Smooth muscle cell (in vitro differentiated cells): ENCODE measurements at regions not wholly inside any gene's neighbourhood (a gene's known extent, or its start where the extent isn't known, plus 50 kb on each side); places are given as distances from the start of the nearest gene placed in this dataset.

ENCODE experiments used
- DNase-seq: peaks from one replicate; lab custom pipeline; 2025; ENCODE audit not compliant: unreplicated experiment; lab: John Stamatoyannopoulos, UW
- H2AFZ ChIP-seq: fragments of 200-600 bp; sonication (generic); 2 replicates; pipeline ENCODE4 v1.6.0; 2016; ENCODE audit warnings: antibody characterized with exemption, low read depth, mild to moderate bottlenecking
- H3F3A ChIP-seq: fragments of 200-600 bp; sonication (generic); 2 replicates; pipeline ENCODE4 v1.6.0; 2017; ENCODE audit warnings: antibody characterized with exemption, low read depth
- H3K27ac ChIP-seq: fragments of 200-600 bp; sonication (generic); 2 replicates; pipeline ENCODE4 v1.5.1; 2016; ENCODE audit warnings: low read depth, mild to moderate bottlenecking
- H3K27me3 ChIP-seq: fragments of 200-600 bp; sonication (generic); 2 replicates; pipeline ENCODE4 v1.6.1; 2016; ENCODE audit warnings: low read depth, mild to moderate bottlenecking
- H3K36me3 ChIP-seq: fragments of 200-600 bp; sonication (generic); 2 replicates; pipeline ENCODE4 v1.5.1; 2016; ENCODE audit warnings: low read depth
- H3K4me1 ChIP-seq: fragments of 200-600 bp; sonication (generic); 2 replicates; pipeline ENCODE4 v1.5.1; 2016; ENCODE audit warnings: low read depth
- H3K4me2 ChIP-seq: fragments of 200-600 bp; sonication (generic); 2 replicates; pipeline ENCODE4 v1.6.0; 2016; ENCODE audit warnings: mild to moderate bottlenecking
- H3K4me3 ChIP-seq: fragments of 200-600 bp; sonication (generic); 2 replicates; pipeline ENCODE4 v1.5.1; 2016; ENCODE audit warnings: mild to moderate bottlenecking
- H3K79me2 ChIP-seq: fragments of 200-600 bp; sonication (generic); 2 replicates; pipeline ENCODE4 v1.6.0; 2016; ENCODE audit warnings: low read depth, mild to moderate bottlenecking
- H3K9ac ChIP-seq: fragments of 200-600 bp; sonication (generic); 2 replicates; pipeline ENCODE4 v1.6.0; 2016; ENCODE audit warnings: low read depth
- H3K9me3 ChIP-seq: fragments of 200-600 bp; sonication (generic); replicated peaks from 2 replicates; pipeline ENCODE4 v1.5.1; 2016; ENCODE audit warnings: low read depth
- H4K20me1 ChIP-seq: fragments of 200-600 bp; sonication (generic); 2 replicates; pipeline ENCODE4 v1.6.0; 2016; ENCODE audit warnings: low read depth
- whole genome bisulfite sequencing: methylation state at CpG from one replicate; pipeline ENCODE4 v1.1.7; 2016; ENCODE audit warnings: low lambda C conversion rate; 5-methylcytosine and 5-hydroxymethylcytosine counted together
- TF ChIP-seq, protein P1 (sequence below): fragments of 200-600 bp; sonication (generic); IDR thresholded peaks from 2 replicates; pipeline ENCODE4 v1.5.1; 2017; ENCODE audit warnings: borderline replicate concordance, mild to moderate bottlenecking, antibody characterized with exemption; ENCODE audit not compliant: insufficient read depth, poor library complexity, severe bottlenecking

- Histone ChIP-seq H3K79me2 (no peaks in the 10 kb centered on the region), H3K9me3 (no peaks in the 10 kb centered on the region), H3K4me3 (no peak overlapping the region), H3K4me1 (no peaks in the 10 kb centered on the region), H4K20me1 (no peaks in the 10 kb centered on the region), H3K36me3 (no peaks in the 10 kb centered on the region), H3K9ac (no peak overlapping the region), H3K27ac (no peak overlapping the region), H3F3A (no peaks in the 10 kb centered on the region), H3K27me3 (no peaks in the 10 kb centered on the region), H2AFZ (no peak overlapping the region), H3K4me2 (no peak overlapping the region)
- 94% methylated on average over 2 of the region's 2 CpGs for WGBS
- no peak for DNase-seq
- TF ChIP-seq, protein P1, sequence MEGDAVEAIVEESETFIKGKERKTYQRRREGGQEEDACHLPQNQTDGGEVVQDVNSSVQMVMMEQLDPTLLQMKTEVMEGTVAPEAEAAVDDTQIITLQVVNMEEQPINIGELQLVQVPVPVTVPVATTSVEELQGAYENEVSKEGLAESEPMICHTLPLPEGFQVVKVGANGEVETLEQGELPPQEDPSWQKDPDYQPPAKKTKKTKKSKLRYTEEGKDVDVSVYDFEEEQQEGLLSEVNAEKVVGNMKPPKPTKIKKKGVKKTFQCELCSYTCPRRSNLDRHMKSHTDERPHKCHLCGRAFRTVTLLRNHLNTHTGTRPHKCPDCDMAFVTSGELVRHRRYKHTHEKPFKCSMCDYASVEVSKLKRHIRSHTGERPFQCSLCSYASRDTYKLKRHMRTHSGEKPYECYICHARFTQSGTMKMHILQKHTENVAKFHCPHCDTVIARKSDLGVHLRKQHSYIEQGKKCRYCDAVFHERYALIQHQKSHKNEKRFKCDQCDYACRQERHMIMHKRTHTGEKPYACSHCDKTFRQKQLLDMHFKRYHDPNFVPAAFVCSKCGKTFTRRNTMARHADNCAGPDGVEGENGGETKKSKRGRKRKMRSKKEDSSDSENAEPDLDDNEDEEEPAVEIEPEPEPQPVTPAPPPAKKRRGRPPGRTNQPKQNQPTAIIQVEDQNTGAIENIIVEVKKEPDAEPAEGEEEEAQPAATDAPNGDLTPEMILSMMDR, result no peak
Observed at GRCh38 chr1:22286491-22286890, 143.6 kb upstream of the WNT4 start.

GRCh38 chr1:22287273-22287672 lies 144.4 kb upstream of the WNT4 start:
- Histone ChIP-seq H3F3A (no peaks in the 10 kb centered on the region), H3K79me2 (no peaks in the 10 kb centered on the region), H3K4me1 (no peaks in the 10 kb centered on the region), H3K4me3 (no peak overlapping the region), H4K20me1 (no peaks in the 10 kb centered on the region), H3K9me3 (no peaks in the 10 kb centered on the region), H3K4me2 (no peak overlapping the region), H3K9ac (no peak overlapping the region), H3K27me3 (no peaks in the 10 kb centered on the region), H3K27ac (no peak overlapping the region), H2AFZ (no peak overlapping the region), H3K36me3 (no peaks in the 10 kb centered on the region)
- TF ChIP-seq, protein P1, result no peak
- 86% methylated on average over 3 of the region's 3 CpGs for WGBS
- no peak for DNase-seq

GRCh38 chr1:22287946-22288520 lies 145.1 kb upstream of the WNT4 start:
- H2AFZ ChIP-seq, result no peak overlapping the region
- 62% methylated on average over 15 of the region's 15 CpGs for WGBS

More at GRCh38 chr1:22287946-22288520, 145.1 kb upstream of the WNT4 start:
- Histone ChIP-seq H3K79me2 (no peaks in the 10 kb centered on the region), H3K4me3 (no peak overlapping the region), H3K4me1 (no peaks in the 10 kb centered on the region), H3K9ac (no peak overlapping the region), H3K36me3 (no peaks in the 10 kb centered on the region), H3K9me3 (no peaks in the 10 kb centered on the region), H3F3A (no peaks in the 10 kb centered on the region), H3K4me2 (no peak overlapping the region), H3K27ac (no peak overlapping the region), H4K20me1 (no peaks in the 10 kb centered on the region), H3K27me3 (no peaks in the 10 kb centered on the region)
- TF ChIP-seq, protein P1, result no peak
- DNase-seq, result no peak
